ENCODE measurements at regions not wholly inside any gene's neighbourhood (a gene's known extent, or its start where the extent isn't known, plus 50 kb on each side); places are given as distances from the start of the nearest gene placed in this dataset.
"Not testable (repeated sequence)": the region's sequence is repeated elsewhere in the genome, so short reads cannot be mapped to it uniquely, and the experiment has no call there.

GRCh38 chr22:22369964-22370270, 125.3 kb downstream of the VPREB1 start:
- no peak for FAIRE-seq
- no peak for DNase-seq (ENCODE audit: insufficient read length, low spot score)

GRCh38 chr22:22371031-22371541, 126.5 kb downstream of the VPREB1 start:
- no peak for FAIRE-seq
- DNase-seq (ENCODE audit: insufficient read length, low spot score): no peak

- FAIRE-seq: no peak
- no peak for DNase-seq (ENCODE audit: insufficient read length, low spot score)
Measured at GRCh38 chr22:22372086-22372485, 127.5 kb downstream of the VPREB1 start.

GRCh38 chr22:22374163-22374562, 129.6 kb downstream of the VPREB1 start:
- FAIRE-seq (no peak), DNase-seq (ENCODE audit: insufficient read length, low spot score) (no peak)

GRCh38 chr22:22374579-22374978, 130.0 kb downstream of the VPREB1 start:
- FAIRE-seq (no peak), DNase-seq (ENCODE audit: insufficient read length, low spot score) (no peak)

- no peak for FAIRE-seq
- DNase-seq (ENCODE audit: insufficient read length, low spot score): no peak
Measured at GRCh38 chr22:22375576-22376351, 131.2 kb downstream of the VPREB1 start.

GRCh38 chr22:22376352-22376706, 131.7 kb downstream of the VPREB1 start:
- DNase-seq (ENCODE audit: insufficient read length, low spot score): no peak
- FAIRE-seq: no peak

- DNase-seq (ENCODE audit: insufficient read length, low spot score); FAIRE-seq: not testable (repeated sequence)
Measured at GRCh38 chr22:22376884-22377283, 131.7 kb downstream of the ZNF280B start.

GRCh38 chr22:22377335-22377734, 131.2 kb downstream of the ZNF280B start:
- FAIRE-seq (no peak), DNase-seq (ENCODE audit: insufficient read length, low spot score) (no peak)

- no peak for DNase-seq (ENCODE audit: insufficient read length, low spot score)
- no peak for FAIRE-seq
Measured at GRCh38 chr22:22378446-22379415, 129.8 kb downstream of the ZNF280B start.

GRCh38 chr22:22380098-22381030, 128.2 kb downstream of the ZNF280B start:
- DNase-seq (ENCODE audit: insufficient read length, low spot score) (no peak), FAIRE-seq (no peak)

GRCh38 chr22:22381292-22381691, 127.2 kb downstream of the ZNF280B start:
- not testable (repeated sequence) for FAIRE-seq; DNase-seq (ENCODE audit: insufficient read length, low spot score)

GRCh38 chr22:22384267-22384666, 124.3 kb downstream of the ZNF280B start:
- FAIRE-seq (no peak), DNase-seq (ENCODE audit: insufficient read length, low spot score) (no peak)

GRCh38 chr22:22384668-22385244, 123.8 kb downstream of the ZNF280B start:
- FAIRE-seq: no peak
- no peak for DNase-seq (ENCODE audit: insufficient read length, low spot score)

GRCh38 chr22:22386602-22387385, 121.7 kb downstream of the ZNF280B start:
- no peak for FAIRE-seq
- no peak for DNase-seq (ENCODE audit: insufficient read length, low spot score)

GRCh38 chr22:22387386-22387736, 121.2 kb downstream of the ZNF280B start:
- DNase-seq (ENCODE audit: insufficient read length, low spot score) (no peak), FAIRE-seq (no peak)

- no peak for FAIRE-seq
- DNase-seq (ENCODE audit: insufficient read length, low spot score): no peak
Measured at GRCh38 chr22:22388090-22388489, 120.5 kb downstream of the ZNF280B start.

- DNase-seq (ENCODE audit: insufficient read length, low spot score) (no peak), FAIRE-seq (no peak)
Measured at GRCh38 chr22:22388494-22388893, 120.0 kb downstream of the ZNF280B start.

GRCh38 chr22:22389467-22389866, 119.1 kb downstream of the ZNF280B start:
- DNase-seq (ENCODE audit: insufficient read length, low spot score) (no peak), FAIRE-seq (no peak)

GRCh38 chr22:22390989-22391388, 117.6 kb downstream of the ZNF280B start:
- DNase-seq (ENCODE audit: insufficient read length, low spot score) (no peak), FAIRE-seq (no peak)
